NCI-H1105 (cell line): ENCODE measurements at regions not wholly inside any gene's neighbourhood (a gene's known extent, or its start where the extent isn't known, plus 50 kb on each side); places are given as distances from the start of the nearest gene placed in this dataset.

Experiments used
- DNase-seq: peaks from one replicate; lab custom pipeline; 2025; lab: John Stamatoyannopoulos, UW

DNA sequence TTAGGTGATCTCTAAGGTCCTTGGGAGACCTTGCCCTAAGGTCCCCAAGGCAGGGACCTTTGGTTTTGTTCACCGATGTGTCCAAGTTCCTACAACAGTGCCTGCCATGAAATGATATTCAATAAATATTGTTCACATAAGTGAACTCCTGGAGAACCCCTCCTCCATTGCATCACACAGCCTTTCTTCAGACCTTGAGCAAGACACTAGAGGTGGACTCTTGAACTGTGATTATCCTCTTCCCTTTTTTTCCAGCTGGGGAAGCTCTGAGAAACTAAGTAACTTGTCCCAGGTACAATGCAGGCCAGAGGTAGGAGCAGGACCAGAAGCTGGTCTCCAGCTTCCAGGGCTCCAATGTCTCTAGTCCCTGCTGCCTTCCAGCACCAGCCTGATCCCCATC is 76.6 kb upstream of the LMO1 start:
- no peak for DNase-seq

DNA sequence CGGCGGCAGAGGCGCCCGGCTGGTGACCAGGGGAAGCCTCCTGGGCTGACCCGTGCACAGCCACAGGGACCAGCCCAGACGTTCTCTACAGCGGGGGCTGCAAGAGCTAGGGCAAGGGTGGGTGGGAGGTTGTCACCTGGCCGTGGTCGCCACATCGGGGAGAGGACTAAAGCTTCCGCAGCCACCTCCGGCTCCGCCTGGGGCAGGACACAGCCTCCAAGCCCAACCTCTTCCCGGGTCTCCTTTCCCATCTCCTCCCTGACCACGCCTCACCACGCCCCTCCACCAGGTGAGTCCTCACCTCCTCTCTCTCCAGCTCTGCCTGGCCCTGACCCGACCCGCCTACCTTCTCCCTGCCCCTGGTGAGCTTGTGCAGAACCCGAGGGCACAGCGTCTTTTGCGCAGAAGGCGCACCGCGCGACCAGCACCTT is 75.9 kb upstream of the LMO1 start:
- no peak for DNase-seq

DNA sequence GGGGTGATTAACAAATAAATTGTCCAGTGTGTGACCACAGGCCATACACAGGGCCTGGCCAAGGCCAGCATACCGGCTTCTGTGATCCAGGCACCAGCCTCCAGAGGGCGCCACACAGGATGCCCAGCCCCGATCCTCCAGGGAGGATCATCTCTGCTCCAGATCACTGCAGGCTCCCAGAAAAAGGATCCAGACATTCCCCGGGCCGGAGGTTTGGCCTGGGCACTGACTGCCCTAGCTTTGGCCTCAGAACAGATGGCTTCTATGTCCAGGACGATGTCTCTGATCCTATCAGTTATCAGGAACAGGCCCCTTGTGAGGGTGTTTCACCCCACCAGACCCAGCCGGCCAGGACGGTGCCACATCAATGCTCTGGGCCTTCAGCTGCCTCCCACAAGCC is 74.5 kb upstream of the LMO1 start:
- DNase-seq, result peak; percentile 10

DNA sequence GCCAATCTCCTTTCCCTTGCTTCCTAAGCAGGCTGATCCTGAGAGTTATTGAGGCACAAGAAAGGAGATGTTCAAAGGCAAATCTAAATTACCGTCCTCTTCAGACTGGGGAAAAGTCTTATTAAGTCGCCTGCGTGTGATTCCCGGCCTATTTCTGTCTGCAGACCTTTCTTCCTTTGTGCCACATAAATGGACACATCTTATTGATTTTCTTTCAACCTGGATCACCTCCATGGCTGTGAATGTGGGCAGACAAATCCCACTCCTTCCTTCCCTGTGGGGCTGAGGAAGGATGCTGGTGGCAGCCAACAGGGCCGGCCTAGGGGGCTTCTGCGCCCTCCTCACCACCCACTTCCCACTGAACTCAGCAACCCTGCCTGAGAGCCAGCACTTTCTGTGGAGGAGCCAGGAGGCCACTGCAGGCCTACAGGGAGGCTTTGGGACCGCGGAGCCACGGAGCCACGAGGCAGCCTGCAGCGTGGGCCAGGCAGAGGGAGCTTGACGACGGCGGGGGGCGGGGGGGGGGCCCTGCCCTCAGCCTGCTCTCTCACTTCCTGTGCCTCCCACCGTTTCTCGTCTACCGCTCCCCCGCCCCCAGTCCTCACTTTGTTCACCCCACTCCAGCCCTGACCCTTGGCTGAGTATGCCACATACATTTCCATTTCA is 73.6 kb upstream of the LMO1 start:
- DNase-seq, result no peak

DNA sequence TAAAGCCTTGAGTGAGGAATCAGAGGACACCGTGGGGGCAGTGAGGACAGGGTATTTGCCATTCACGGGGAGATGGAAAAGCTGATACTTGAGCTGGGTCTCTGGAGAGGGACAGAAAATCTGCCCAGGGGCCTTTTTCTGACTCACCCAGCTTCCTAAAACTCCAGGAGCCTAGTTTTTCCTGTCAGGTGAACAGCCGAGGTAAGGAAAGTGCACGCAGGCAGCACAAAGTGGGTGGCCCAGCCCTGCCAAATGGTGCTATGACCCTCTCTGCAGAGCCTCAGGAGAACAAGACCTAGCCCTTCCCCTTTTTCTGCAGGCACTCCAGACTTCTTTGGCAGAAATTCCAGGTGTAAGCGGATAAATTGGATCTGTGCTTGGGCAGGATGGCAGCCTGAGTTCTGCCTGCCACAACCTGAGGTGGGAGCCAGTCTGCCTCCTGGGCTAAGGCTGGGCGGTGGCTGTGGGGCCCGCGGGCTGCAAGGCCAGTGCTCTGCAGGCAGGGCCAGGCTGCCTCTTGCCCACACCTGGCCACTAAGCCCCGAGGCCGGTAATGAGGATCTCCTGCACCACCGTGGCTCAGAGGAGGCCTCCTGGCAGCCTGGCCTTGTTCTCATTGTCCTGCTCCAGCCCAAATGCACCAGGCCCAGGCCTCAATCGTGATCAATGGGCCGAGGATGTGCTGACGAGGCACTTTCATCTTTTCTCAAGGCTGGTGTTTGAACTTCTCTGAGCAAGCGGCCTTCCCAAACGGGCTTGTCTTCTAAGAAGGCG is 72.9 kb upstream of the LMO1 start:
- no peak for DNase-seq

DNA sequence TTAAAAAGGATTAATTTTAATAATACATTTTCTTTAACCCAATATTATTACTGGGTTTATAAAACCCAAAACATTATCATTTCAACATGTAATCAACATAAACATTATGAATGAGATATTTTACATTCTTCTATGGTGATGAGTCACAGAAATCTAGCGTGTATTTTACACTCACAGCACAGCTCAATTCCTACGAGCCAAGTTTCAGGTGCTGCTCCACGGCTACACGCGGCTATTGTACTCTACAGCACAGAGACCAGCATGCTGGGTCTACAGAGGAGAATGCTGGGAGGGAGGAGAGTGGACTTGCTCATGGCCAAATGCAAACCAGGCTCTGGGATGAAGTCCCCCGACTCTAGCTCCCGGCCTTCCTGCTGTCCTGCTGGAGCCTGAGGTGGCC is 72.0 kb upstream of the LMO1 start:
- DNase-seq, result no peak

DNA sequence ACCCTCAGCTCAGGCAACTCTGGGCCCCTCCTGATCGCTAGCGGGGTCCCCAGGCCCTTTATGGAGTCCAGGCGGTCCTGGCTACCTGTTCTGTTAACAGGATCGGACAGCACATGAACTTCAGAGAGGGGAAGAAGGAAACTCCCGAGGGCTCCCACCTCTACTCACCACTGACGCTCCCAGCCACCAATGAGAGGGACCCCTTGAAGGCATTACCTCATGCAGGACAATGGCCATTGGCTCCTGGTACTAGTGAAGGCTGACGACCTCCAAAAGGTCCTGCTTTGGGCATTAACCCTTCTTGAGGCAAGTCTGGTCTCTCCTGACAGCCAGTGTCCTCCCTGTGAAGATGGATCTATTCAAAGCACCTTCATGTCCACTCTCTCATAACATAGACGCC is 71.5 kb upstream of the LMO1 start:
- DNase-seq, result no peak

DNA sequence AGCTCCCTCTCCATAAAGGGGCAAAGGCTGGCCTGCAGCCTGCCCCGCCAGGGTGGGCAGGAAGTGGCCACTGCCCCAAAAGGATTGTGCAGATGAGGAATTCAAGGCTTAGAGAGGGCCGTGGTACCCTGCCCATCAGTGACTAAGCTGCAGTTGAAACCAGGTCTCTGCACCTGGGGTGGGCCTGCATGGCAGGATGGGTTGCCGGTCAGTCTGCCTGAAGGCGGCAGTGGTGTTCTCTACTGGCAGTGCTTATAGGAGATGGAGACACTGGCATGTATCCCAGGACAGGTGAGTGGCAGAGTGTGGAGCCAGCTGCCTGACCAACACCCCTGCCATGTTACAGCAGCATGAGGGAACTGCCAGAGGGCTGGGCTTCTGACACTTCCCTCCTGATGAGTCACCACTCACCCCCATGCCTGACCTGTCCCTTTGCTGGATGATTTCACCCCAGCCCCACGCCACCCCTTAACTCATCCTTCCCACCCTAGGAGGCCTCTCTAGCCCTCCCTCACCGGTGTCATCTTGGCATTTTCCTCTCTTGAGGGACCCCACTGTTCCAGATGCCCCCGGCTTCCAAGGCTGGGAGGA is 70.2 kb upstream of the LMO1 start:
- no peak for DNase-seq

DNA sequence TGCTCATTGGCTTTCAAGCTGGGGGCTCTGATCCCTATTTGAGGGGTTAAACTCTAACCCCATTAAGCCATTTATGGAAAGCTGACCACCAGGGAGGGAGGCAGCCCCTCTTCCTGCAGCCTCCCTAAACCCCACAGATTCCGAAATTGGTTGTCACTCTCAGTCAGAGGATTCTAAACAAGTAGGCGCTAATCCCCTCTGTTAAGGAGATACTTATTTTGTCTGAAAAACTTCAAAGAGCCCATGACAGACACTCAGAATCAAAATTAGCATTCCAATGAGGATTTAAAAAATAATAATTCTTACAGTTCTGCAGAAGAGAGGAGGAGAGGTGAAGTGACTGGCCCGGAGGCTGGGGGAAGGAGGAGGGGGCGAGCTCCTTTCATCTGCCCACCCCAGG is 69.7 kb upstream of the LMO1 start:
- no peak for DNase-seq

DNA sequence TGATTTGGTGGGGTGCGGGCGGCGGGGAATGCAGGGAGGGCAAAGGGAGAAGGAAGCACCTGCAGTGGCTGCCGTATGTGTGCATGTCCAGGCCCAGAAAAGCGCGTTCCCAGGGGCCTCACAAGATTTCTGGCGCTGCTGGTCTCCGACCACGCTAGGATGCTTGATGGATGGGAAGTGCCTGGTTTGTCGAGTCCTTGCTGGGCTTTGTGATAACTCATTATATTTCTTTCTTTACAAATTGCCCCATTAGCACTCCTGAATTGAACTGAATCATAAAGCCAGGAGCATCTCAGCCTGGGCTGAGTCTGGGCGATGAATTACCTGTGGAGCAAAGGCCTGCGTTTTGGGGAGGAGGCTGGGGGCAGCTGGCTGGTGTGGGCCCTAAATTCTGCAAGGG is 69.2 kb upstream of the LMO1 start:
- no peak for DNase-seq

DNA sequence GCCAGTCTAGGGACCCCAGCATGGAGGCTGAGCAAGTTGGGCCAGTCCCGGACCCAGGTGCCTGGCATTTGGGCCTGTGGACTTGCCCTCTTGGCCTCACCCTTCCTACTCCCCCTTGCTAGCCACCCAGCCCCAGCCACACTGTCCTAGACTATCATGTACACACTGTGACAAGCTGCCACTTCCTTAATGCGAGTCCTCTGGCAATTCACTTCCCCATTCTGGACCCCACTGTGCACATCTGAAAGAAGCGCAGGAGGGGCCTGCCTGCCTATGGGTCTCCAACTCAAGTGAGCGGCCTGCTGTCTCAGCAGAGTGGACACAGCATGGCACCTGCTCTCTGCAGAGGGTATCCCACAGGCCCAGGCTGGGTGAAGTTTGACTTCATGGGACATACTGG is 68.5 kb upstream of the LMO1 start:
- no peak for DNase-seq

DNA sequence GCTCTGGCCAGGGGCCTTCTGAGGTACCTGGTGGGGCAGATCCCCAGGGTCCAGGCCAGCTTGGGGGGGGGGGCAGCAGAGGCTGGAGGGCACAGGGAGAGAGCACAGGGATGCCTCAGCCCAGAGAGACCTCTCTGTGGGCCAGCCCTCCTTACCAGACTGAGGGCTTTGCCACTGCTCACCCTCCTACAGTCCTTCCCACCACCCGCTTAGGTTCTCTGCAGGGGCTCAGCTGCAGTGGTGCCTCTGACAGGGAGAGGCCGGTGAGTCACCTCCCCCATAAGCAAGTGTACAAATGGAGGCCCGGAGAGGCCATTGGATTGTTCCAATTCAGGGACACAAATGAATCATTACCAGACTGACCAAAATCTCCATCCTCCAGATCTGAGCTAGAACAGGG is 68.1 kb upstream of the LMO1 start:
- DNase-seq, result no peak

DNA sequence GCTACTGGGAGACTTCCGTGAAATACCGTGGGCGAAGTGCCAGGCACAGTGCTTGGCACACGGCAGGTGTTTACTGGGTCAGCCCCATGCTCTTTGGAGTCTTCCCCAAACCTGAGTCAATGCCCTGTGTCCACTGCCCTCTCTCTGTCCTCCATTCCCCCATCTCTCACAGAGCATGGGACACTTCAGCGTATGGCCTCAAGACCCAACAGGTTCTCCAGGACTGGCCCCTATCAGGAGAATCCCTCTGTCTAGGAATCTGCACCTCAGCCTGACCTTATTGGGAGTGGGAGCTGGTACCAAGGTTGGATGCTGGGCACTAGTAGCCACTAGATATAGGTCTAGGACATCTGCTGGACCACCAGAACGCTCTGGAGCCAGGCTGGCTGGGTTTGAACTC is 67.2 kb upstream of the LMO1 start:
- no peak for DNase-seq

DNA sequence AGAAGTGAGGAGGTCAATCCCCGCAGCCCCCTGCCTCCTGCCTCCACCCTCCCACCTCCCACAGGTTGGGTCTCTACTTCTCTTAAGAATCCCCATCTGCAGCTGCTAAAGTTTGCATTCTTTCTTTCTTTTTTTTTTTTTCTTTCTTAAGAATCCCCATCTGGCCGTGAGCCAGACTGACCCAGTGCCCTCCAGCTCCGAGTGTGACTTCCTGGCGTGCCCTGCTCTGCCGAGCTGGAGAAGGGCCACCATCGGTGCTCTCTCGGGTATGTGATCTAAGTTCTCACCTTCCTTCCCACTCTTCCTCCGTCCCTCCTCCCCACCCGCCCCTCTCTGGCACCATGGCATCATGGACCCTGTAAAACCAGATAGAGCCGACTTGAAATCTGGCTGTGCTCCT is 66.7 kb upstream of the LMO1 start:
- DNase-seq, result no peak

DNA sequence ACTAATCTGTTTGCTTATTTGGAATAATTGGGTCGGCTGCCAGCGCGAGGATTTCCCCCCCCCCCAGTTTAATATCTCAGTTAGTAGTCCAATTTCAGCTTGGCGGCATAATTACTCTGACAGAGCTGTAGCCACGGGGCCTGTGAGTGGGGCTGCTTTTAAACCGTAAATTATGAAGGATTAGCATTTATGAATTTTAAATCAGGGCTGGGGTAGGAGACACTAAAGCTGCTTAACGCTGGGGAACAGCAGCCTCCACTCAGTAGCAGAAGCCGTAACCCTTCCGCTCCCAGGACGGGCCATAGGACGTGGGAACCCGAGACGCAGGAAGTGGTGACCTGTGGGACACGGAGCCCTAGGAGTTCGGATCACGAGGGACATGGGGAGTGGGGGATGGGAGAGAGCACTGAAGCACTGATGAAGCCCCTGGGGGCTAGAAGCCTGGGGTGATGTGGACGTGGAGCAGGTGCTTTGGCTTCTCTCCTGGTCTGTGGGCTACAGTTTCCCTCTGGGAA is 66.2 kb upstream of the LMO1 start:
- peak; percentile 61 for DNase-seq

DNA sequence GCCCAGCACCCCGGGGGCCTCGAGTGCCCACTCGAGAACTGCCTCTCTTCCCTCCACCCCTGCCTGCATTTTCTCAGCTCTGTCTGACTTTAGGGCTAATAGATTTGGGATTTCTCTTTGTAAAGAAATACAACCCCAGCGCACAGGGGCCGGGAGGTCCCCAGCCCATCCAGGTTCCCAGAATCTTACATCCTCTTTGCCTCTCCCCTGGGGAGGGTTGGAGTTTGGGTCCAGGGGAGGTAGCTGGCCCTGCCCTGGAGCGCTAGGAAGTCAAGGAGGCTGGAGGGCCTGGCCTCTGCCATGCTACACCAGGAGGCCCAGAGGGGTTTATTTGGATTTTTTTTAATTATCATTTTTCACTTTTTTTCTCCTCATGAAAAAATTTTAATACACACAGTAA is 65.7 kb upstream of the LMO1 start:
- peak; percentile 16 for DNase-seq

DNA sequence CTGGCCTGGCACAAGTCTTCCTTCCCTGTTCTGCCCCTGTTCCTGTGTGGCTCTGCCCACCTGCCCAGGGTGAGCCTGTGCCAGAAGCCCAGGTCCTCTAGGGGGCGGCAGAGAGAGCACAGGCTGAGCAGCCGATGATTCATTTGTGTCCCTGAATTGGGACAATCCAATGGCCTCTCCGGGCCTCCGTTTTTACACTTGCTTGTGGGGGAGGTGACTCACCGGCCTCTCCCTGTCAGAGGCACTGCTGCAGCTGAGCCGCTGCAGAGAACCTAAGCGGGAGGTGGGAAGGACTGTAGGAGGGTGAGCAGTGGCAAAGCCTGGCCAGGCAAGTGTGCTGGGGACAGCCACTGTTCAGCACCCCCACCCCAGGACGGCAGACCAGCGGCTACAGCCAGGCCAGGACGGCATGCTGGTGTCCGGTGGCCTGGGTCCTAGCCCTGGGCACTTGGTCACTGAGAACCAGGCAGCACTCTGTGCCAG is 65.2 kb upstream of the LMO1 start:
- peak; percentile 84 for DNase-seq

DNA sequence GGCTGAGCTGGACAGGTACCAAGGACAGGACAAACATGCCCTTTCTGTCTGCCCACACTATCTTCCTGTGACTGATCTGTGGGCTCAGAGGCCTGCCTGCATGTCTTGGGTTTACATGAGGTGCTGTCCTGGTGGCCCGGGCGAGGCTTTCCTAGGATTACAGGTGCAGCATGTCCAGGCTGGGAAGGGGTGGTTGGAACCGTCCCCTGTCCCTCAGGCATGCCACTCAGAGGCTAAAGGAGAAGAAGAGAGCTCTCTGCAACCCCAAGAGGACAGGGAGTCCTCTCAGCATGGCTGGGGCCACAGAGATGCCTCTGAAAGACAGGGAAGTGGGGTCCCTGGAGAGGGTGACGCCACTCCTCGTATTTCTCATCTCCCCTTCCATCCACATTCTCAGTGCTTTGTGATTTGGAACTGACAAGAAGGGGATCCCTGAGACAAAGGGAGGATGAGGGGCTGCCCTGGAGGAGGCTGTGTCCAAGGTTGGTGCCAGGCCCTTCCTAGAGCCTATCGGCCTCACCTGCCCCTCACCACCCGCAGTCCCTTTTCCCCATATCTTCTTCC is 64.6 kb upstream of the LMO1 start:
- no peak for DNase-seq

DNA sequence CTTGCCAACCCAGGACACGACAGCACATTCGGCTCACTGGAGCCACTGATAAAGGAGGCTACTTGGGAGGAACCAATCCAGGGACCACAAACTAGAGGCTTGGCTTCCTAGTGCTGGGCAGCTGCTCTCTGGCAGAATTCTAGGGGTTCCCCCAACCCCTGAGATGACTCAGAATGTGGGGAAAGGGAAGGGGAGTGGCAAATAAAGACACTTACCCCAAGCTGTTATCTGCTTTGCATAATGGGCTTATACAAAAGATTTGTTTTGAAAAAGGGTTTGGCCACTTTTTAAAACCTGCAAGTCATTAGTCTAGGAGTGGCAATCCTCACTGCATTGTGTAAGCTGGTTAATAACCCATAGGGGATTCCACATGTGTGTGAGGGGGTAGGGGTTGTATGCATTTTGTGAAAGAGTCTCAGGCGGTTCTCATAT is 64.1 kb upstream of the LMO1 start:
- DNase-seq, result no peak

DNA sequence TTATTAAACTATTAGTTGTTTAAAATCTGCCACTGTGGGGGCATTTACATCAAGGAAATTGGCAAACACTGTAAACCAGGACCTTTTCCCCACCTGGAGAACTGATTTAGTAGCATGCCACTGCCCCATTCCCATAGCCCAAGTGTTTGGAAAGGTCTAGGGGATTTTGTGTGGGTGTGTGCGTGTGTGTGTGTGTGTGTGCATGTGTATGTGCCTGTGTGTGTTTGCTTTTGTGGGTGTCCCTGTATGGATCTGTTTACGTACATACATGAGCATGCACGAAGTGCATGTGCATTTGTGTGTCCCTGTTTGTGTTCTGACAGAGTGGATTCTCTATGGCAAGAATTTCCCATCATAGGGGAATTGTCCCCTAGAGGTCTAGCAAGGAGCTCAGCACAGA is 62.7 kb upstream of the LMO1 start:
- DNase-seq, result no peak

DNA sequence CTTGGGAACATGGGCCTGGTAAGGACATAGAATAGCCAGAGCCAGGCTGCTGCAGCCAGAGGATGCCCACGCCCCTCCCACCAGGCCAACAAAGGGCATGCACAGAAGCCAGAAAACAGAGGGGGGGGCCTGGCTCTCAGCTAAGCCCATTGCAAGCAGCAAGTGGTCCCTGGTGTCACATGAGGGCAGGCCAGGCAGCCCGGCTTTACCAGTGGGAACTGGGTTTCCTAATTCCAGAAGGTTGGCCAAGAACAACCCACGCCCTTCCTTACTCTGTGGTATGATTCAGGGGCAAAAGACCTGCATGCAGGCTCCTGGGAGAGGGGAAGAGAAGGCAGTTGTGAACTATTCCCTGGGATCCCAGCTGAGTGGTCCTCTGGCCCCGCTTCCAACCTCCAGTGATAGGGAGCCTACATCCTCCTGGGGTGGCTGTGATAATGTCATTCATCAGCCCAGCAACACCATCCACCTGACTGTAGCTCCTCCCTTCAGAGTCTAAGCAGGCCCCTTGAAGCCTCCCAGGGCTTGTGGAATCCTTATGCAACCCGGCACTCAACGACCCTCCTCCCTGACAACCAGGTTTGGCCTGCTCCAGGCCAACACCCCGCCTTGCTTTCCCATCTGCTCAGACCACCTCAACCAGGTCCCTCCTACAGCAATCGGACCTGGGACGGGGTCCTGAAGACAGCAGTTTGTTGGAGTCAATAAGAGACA is 62.1 kb upstream of the LMO1 start:
- no peak for DNase-seq
